Left ventricle myocardium inferior (tissue), 1 donor: ENCODE measurements at regions not wholly inside any gene's neighbourhood (a gene's known extent, or its start where the extent isn't known, plus 50 kb on each side); places are given as distances from the start of the nearest gene placed in this dataset.

Experiments used
- DNase-seq: peaks from one replicate; pipeline ENCODE4 v3.0.0-alpha.2; 2020
- H3K27ac ChIP-seq: fragments of 200-600 bp; replicated peaks from 2 replicates; pipeline ENCODE4 v1.8.0; 2021
- H3K27me3 ChIP-seq: fragments of 200-600 bp; 2 replicates; pipeline ENCODE4 v1.8.0; 2021; ENCODE audit warnings: low read depth
- H3K36me3 ChIP-seq: fragments of 200-600 bp; 2 replicates; pipeline ENCODE4 v1.8.0; 2021
- H3K4me1 ChIP-seq: fragments of 200-600 bp; 2 replicates; pipeline ENCODE4 v1.8.0; 2021
- H3K4me3 ChIP-seq: fragments of 200-600 bp; 2 replicates; pipeline ENCODE4 v1.8.0; 2021; ENCODE audit warnings: mild to moderate bottlenecking, moderate library complexity
- H3K9me3 ChIP-seq: fragments of 200-600 bp; replicated peaks from 2 replicates; pipeline ENCODE4 v1.8.0; 2021
- intact Hi-C: fragments of 100-400 bp; cut with micrococcal nuclease; formaldehyde crosslinking; loops from one replicate; pipeline ENCODE4 v1.11.0; 2022
- TF ChIP-seq, protein P1 (sequence below): fragments of 200-600 bp; IDR thresholded peaks from 2 replicates; pipeline ENCODE4 v1.8.0; 2021; ENCODE audit warnings: antibody characterized with exemption, mild to moderate bottlenecking, borderline replicate concordance
- donor health status: DM: no; HTN: yes; CAD: no; lungs with severe emphysema.

DNA sequence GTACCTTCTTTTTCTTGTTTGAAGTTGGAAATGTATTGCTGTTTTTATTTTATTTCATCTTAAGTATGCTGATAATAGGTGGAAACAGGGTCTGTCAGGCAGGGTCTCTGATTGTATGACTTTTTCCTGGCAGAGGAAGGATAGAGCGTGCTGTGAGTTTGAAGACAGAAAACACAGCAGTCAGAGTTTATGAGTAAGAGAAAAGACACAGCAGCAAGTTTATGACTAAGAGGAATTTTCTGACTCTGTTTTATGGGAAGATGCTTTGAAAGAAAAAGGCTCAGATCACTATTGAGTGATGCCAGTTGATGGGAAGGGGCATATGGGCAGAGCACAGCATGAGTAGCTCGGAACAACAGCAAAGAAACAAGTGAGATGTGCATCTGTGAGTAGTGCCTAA lies 379.1 kb downstream of the MEIS1 start:
- intact Hi-C loops: no loop called here
- Histone ChIP-seq H3K27me3 (no peaks in the 10 kb centered on the region), H3K9me3 (peaks cover 12% of the 10 kb centered on the region), H3K36me3 (no peaks in the 10 kb centered on the region), H3K27ac (no peak overlapping the region), H3K4me1 (no peaks in the 10 kb centered on the region), H3K4me3 (no peak overlapping the region)
- no peak for DNase-seq
- TF ChIP-seq, protein P1, sequence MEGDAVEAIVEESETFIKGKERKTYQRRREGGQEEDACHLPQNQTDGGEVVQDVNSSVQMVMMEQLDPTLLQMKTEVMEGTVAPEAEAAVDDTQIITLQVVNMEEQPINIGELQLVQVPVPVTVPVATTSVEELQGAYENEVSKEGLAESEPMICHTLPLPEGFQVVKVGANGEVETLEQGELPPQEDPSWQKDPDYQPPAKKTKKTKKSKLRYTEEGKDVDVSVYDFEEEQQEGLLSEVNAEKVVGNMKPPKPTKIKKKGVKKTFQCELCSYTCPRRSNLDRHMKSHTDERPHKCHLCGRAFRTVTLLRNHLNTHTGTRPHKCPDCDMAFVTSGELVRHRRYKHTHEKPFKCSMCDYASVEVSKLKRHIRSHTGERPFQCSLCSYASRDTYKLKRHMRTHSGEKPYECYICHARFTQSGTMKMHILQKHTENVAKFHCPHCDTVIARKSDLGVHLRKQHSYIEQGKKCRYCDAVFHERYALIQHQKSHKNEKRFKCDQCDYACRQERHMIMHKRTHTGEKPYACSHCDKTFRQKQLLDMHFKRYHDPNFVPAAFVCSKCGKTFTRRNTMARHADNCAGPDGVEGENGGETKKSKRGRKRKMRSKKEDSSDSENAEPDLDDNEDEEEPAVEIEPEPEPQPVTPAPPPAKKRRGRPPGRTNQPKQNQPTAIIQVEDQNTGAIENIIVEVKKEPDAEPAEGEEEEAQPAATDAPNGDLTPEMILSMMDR: no peak

DNA sequence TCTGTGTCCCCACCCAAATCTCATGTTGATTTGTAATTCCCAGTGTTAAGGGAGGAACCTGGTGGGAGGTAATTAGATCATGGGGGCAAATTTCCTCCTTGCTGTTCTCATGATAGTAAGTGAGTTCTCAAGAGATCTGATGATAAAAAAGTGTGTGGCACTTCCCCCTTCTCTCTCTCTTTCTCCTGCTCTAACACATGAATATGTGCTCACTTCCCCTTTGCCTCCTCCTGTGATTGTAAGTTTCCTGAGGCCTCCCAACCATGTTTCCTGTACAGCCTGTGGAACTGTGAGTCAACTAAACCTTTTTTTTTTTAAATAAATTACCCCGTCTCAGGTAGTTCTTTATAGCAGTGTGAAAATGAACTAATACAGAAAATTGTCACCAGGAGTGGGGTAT lies 380.0 kb downstream of the MEIS1 start:
- H3K27me3 ChIP-seq: no peaks in the 10 kb centered on the region
- intact Hi-C loops: no loop called here
- peaks cover 18% of the 10 kb centered on the region for H3K9me3 ChIP-seq
- DNase-seq: no peak
- H3K27ac ChIP-seq: no peak overlapping the region
- no peaks in the 10 kb centered on the region for H3K36me3 ChIP-seq
- TF ChIP-seq, protein P1: no peak
- H3K4me1 ChIP-seq: no peaks in the 10 kb centered on the region
- no peak overlapping the region for H3K4me3 ChIP-seq

DNA sequence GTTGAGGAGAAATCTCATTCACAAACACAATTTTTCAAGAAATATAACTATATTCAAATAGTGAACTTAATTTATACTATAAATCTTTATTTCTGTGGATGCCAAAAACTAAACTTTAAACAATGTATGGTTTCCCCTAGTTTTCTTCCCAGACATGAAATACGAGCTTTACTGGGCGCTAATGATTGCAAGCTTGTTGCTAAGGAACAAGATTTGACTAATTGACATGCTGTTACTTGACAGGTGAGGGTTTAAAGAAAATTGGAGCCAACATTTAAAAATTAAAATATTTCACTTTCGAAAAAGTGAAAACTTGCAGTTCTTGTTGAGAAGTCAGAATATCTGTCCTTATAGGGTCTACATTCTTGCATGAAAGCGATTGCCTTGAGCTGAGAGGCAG lies 381.0 kb downstream of the MEIS1 start:
- Histone ChIP-seq H3K9me3 (peaks cover 18% of the 10 kb centered on the region), H3K36me3 (no peaks in the 10 kb centered on the region), H3K27me3 (no peaks in the 10 kb centered on the region), H3K4me3 (no peak overlapping the region), H3K27ac (no peak overlapping the region), H3K4me1 (no peaks in the 10 kb centered on the region)
- intact Hi-C loops: no loop called here
- TF ChIP-seq, protein P1: no peak
- DNase-seq: no peak

DNA sequence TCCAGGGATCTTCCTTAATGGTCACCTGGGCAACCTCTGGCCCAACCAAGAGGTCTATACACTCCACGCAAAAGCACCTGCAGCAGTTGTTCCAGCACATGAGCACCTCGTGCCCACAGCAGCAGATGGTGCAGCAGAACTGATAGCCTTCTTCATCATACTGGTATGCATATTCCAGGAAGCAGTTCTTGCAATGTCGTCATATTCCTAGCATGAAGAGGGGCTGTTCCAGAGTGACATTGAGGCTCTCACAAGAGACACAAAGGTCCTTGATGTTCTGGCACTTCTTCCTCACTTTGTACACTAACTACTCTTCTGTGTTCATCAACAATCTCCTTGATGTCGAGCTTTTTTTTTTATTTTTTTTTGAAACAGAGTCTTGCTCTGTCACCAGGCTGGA lies 386.2 kb downstream of the MEIS1 start:
- DNase-seq: no peak
- H3K9me3 ChIP-seq: peaks cover 18% of the 10 kb centered on the region
- H3K27ac ChIP-seq: no peak overlapping the region
- no peaks in the 10 kb centered on the region for H3K4me1 ChIP-seq
- no peaks in the 10 kb centered on the region for H3K36me3 ChIP-seq
- no peak overlapping the region for H3K4me3 ChIP-seq
- intact Hi-C loops: no loop called here
- H3K27me3 ChIP-seq: no peaks in the 10 kb centered on the region
- TF ChIP-seq, protein P1: no peak

DNA sequence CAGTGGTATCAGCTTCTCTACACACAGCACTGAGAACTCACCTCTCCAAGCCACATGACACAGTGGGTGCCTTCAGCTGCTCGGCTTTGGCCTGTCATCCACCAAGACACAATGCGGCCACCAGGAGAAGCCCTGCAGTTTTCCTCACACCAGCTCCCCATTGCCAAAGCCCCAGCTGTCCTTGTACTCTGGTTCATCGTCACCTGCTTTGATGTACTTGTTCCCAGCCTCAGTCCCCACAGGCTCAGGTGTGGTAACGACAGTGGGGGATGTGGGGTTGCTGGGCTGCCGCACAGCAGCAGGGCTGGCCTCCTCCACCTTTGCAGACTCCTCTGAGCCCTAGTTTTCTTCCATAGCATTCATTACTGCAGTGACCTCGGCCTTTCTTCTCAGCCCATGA lies 387.3 kb downstream of the MEIS1 start:
- Histone ChIP-seq H3K27ac (no peak overlapping the region), H3K27me3 (no peaks in the 10 kb centered on the region), H3K4me3 (no peak overlapping the region), H3K36me3 (no peaks in the 10 kb centered on the region), H3K9me3 (peaks cover 18% of the 10 kb centered on the region), H3K4me1 (no peaks in the 10 kb centered on the region)
- intact Hi-C loops: no loop called here
- TF ChIP-seq, protein P1: no peak
- no peak for DNase-seq

DNA sequence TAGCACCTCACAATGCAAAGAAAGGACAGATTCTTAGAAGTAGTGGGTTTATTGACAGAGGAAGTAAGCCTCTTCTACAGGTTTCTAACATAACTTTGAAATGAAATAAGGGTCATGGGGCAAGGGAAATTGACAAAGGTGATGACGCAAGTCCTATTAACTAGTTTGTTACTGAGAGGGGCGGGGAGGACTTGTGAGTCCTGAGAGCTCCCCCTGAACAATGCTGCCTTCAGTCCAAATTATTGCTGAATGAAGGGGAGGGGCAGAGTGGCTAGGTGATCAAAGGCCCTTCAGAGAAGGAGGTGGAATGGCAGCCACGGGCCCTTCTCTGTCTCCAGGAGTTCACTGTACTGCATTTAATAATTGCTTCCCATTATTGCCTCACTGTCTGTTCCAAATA lies 390.0 kb downstream of the MEIS1 start:
- no peaks in the 10 kb centered on the region for H3K4me1 ChIP-seq
- no peak overlapping the region for H3K4me3 ChIP-seq
- H3K9me3 ChIP-seq: no peaks in the 10 kb centered on the region
- H3K36me3 ChIP-seq: no peaks in the 10 kb centered on the region
- DNase-seq: no peak
- no peak overlapping the region for H3K27ac ChIP-seq
- intact Hi-C loops: no loop called here
- H3K27me3 ChIP-seq: no peaks in the 10 kb centered on the region
- TF ChIP-seq, protein P1: no peak
